HepG2 (cell line): ENCODE measurements at regions not wholly inside any gene's neighbourhood (a gene's known extent, or its start where the extent isn't known, plus 50 kb on each side); places are given as distances from the start of the nearest gene placed in this dataset.

Source experiments
- CREB3 ChIP-seq: sonication (generic); formaldehyde crosslinking; IDR thresholded peaks from 2 replicates; pipeline ENCODE4 v1.5.0; 2020; ENCODE audit warnings: missing genetic modification reagents
- FOSL1 ChIP-seq: sonication (generic); formaldehyde crosslinking; IDR thresholded peaks from 2 replicates; pipeline ENCODE4 v1.9.0; 2021; ENCODE audit warnings: missing genetic modification reagents, borderline replicate concordance
- FOXC1 ChIP-seq: sonication (generic); formaldehyde crosslinking; IDR thresholded peaks from 2 replicates; pipeline ENCODE4 v1.8.0; 2022; ENCODE audit warnings: mild to moderate bottlenecking, missing genetic modification reagents, borderline replicate concordance
- FOXO4 ChIP-seq: sonication (generic); formaldehyde crosslinking; conservative IDR thresholded peaks from 2 replicates; pipeline ENCODE4 v1.8.1; 2023; ENCODE audit warnings: missing genetic modification reagents
- GATA4 ChIP-seq: sonication (generic); IDR thresholded peaks from 2 replicates; pipeline ENCODE4 v1.6.1; 2016; ENCODE audit warnings: antibody characterized with exemption, low read depth, borderline replicate concordance
- NCOA2 ChIP-seq: sonication (generic); formaldehyde crosslinking; IDR thresholded peaks from 2 replicates; pipeline ENCODE4 v1.8.0; 2022; ENCODE audit warnings: inconsistent platforms
- NFIB ChIP-seq: sonication (generic); formaldehyde crosslinking; IDR thresholded peaks from 2 replicates; pipeline ENCODE4 v1.9.0; 2021; ENCODE audit warnings: missing genetic modification reagents, mild to moderate bottlenecking, borderline replicate concordance
- RBAK ChIP-seq: sonication (generic); formaldehyde crosslinking; IDR thresholded peaks from 2 replicates; pipeline ENCODE4 v1.5.1; 2020; ENCODE audit warnings: mild to moderate bottlenecking, missing genetic modification reagents
- RCOR2 ChIP-seq: IDR thresholded peaks from 2 replicates; pipeline ENCODE4 v1.6.1; 2016; ENCODE audit warnings: missing biosample characterization, missing genetic modification reagents
- THRA ChIP-seq: sonication (generic); formaldehyde crosslinking; IDR thresholded peaks from 2 replicates; pipeline ENCODE4 v1.4.0; 2020; ENCODE audit warnings: missing genetic modification reagents, borderline replicate concordance
- XRCC5 ChIP-seq: fragments of 200-400 bp; formaldehyde crosslinking; optimal IDR thresholded peaks from 2 replicates; pipeline ENCODE3; 2017; ENCODE audit warnings: mild to moderate bottlenecking, low read length
- ZBTB20 ChIP-seq: sonication (generic); formaldehyde crosslinking; IDR thresholded peaks from 2 replicates; pipeline ENCODE4 v1.8.1; 2023; ENCODE audit warnings: missing genetic modification reagents, low read depth, mild to moderate bottlenecking, borderline replicate concordance
- ZNF326 ChIP-seq: sonication (generic); formaldehyde crosslinking; IDR thresholded peaks from 2 replicates; pipeline ENCODE4 v1.4.0; 2020; ENCODE audit warnings: missing genetic modification reagents, borderline replicate concordance
- ZNF407 ChIP-seq: sonication (generic); formaldehyde crosslinking; IDR thresholded peaks from one replicate; pipeline ENCODE4 v1.5.1; 2020; ENCODE audit warnings: mild to moderate bottlenecking, missing genetic modification reagents; ENCODE audit errors: not compliant biosample characterization
- ZNF891 ChIP-seq: sonication (generic); formaldehyde crosslinking; IDR thresholded peaks from 2 replicates; pipeline ENCODE4 v1.5.0; 2020; ENCODE audit warnings: mild to moderate bottlenecking, missing genetic modification reagents
- ZSCAN22 ChIP-seq: sonication (generic); formaldehyde crosslinking; IDR thresholded peaks from 2 replicates; pipeline ENCODE4 v1.4.0; 2020; ENCODE audit warnings: mild to moderate bottlenecking, missing genetic modification reagents

- TF ChIP-seq CREB3 (CRISPR knock-in tag) (no peak), ZSCAN22 (CRISPR knock-in tag) (no peak), GATA4 (no peak), NCOA2 (CRISPR knock-in tag) (0 out of 2 replicates have a peak, but pooled peaks have one; percentile 27), RCOR2 (CRISPR knock-in tag) (no peak), ZNF407 (CRISPR knock-in tag) (no peak), THRA (CRISPR knock-in tag) (no peak), ZNF891 (CRISPR knock-in tag) (no peak), FOXC1 (CRISPR knock-in tag) (no peak), NFIB (CRISPR knock-in tag) (no peak), FOSL1 (peak; percentile 33; the same call in 1 of the 2 replicates), XRCC5 (no peak), RBAK (no peak), ZBTB20 (peak; percentile 78; the same call in 1 of the 2 replicates), ZNF326 (CRISPR knock-in tag) (no peak), FOXO4 (CRISPR knock-in tag) (no peak)
These were observed 69.7 kb upstream of the UBL3 start (continued) for GRCh38 chr13:29920025-29920643.
